Panc1 (cell line): ENCODE measurements at regions not wholly inside any gene's neighbourhood (a gene's known extent, or its start where the extent isn't known, plus 50 kb on each side); places are given as distances from the start of the nearest gene placed in this dataset.
"Not testable (repeated sequence)": the region's sequence is repeated elsewhere in the genome, so short reads cannot be mapped to it uniquely, and the experiment has no call there.

Source experiments
- POLR2AphosphoS5 ChIP-seq: IDR thresholded peaks from 2 replicates; pipeline ENCODE4 v1.6.1; 2012; ENCODE audit warnings: mild to moderate bottlenecking, low read depth, low read length, moderate library complexity
- SIN3A ChIP-seq: IDR thresholded peaks from 2 replicates; pipeline ENCODE4 v1.6.1; 2012; ENCODE audit warnings: low read depth, mild to moderate bottlenecking, low read length, moderate library complexity, borderline replicate concordance; ENCODE audit not compliant: insufficient read depth
- TCF7L2 ChIP-seq: IDR thresholded peaks from 2 replicates; pipeline ENCODE4 v1.6.1; 2011; ENCODE audit warnings: mild to moderate bottlenecking, low read depth, low read length, inconsistent platforms
- TF ChIP-seq, protein P1 (sequence below): fragments of 450-650 bp; IDR thresholded peaks from 2 replicates; pipeline ENCODE4 v1.5.1; 2017; ENCODE audit warnings: mild to moderate bottlenecking
- TF ChIP-seq, protein P2 (sequence below), 2 experiments: IDR thresholded peaks; 2 replicates each; pipeline ENCODE4 v1.6.1; 2011 to 2012; ENCODE audit warnings: low read depth in 2 of 2, control low read depth in 1 of 2, low read length in 1 of 2, mild to moderate bottlenecking in 1 of 2, moderate library complexity in 1 of 2; ENCODE audit not compliant: insufficient read depth in 1 of 2

DNA sequence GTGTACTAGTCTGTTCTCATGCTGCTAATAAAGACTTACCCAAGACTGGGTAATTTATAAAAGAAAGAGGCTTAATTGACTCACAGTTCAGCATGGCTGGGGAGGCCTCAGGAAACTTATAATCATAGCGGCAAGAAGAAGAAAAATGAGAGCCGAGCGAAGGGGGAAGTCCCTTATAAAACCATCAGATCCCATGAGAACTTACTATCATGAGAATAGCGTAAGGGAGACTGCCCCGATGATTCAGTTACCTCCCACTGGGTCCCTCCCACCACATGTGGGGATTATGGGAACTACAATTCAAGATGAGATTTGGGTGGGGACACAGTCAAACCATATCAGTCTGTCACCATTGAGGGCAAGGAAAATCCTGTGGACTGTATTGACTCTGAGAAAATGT lies 121.8 kb upstream of the ATXN3L start:
- TF ChIP-seq POLR2AphosphoS5, TCF7L2, SIN3A: not testable (repeated sequence)
- TF ChIP-seq, protein P1, sequence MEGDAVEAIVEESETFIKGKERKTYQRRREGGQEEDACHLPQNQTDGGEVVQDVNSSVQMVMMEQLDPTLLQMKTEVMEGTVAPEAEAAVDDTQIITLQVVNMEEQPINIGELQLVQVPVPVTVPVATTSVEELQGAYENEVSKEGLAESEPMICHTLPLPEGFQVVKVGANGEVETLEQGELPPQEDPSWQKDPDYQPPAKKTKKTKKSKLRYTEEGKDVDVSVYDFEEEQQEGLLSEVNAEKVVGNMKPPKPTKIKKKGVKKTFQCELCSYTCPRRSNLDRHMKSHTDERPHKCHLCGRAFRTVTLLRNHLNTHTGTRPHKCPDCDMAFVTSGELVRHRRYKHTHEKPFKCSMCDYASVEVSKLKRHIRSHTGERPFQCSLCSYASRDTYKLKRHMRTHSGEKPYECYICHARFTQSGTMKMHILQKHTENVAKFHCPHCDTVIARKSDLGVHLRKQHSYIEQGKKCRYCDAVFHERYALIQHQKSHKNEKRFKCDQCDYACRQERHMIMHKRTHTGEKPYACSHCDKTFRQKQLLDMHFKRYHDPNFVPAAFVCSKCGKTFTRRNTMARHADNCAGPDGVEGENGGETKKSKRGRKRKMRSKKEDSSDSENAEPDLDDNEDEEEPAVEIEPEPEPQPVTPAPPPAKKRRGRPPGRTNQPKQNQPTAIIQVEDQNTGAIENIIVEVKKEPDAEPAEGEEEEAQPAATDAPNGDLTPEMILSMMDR, result not testable (repeated sequence)
- TF ChIP-seq, protein P2, sequence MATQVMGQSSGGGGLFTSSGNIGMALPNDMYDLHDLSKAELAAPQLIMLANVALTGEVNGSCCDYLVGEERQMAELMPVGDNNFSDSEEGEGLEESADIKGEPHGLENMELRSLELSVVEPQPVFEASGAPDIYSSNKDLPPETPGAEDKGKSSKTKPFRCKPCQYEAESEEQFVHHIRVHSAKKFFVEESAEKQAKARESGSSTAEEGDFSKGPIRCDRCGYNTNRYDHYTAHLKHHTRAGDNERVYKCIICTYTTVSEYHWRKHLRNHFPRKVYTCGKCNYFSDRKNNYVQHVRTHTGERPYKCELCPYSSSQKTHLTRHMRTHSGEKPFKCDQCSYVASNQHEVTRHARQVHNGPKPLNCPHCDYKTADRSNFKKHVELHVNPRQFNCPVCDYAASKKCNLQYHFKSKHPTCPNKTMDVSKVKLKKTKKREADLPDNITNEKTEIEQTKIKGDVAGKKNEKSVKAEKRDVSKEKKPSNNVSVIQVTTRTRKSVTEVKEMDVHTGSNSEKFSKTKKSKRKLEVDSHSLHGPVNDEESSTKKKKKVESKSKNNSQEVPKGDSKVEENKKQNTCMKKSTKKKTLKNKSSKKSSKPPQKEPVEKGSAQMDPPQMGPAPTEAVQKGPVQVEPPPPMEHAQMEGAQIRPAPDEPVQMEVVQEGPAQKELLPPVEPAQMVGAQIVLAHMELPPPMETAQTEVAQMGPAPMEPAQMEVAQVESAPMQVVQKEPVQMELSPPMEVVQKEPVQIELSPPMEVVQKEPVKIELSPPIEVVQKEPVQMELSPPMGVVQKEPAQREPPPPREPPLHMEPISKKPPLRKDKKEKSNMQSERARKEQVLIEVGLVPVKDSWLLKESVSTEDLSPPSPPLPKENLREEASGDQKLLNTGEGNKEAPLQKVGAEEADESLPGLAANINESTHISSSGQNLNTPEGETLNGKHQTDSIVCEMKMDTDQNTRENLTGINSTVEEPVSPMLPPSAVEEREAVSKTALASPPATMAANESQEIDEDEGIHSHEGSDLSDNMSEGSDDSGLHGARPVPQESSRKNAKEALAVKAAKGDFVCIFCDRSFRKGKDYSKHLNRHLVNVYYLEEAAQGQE (IDR thresholded peaks at IDR 0.05; ENCODE audit: insufficient read depth in 1 of 2, low read depth in 2 of 2, low read length in 1 of 2), result not testable (repeated sequence)
